Trophoblast cell (in vitro differentiated cells and primary cell): ENCODE measurements at regions not wholly inside any gene's neighbourhood (a gene's known extent, or its start where the extent isn't known, plus 50 kb on each side); places are given as distances from the start of the nearest gene placed in this dataset.

Source experiments
- DNase-seq, 2 donors: peaks; one replicate each; pipeline ENCODE4 v3.0.0-alpha.2; 2016
- H2AFZ ChIP-seq: 2 replicates; pipeline ENCODE4 v1.6.1; 2013; ENCODE audit warnings: low read length, moderate library complexity, mild to moderate bottlenecking; ENCODE audit not compliant: insufficient read depth, poor library complexity
- H2AK5ac ChIP-seq: 2 replicates; pipeline ENCODE4 v1.6.1; 2013; ENCODE audit warnings: mild to moderate bottlenecking, low read length
- H2BK120ac ChIP-seq: 2 replicates; pipeline ENCODE4 v1.6.1; 2013; ENCODE audit warnings: low read length, mild to moderate bottlenecking, moderate library complexity; ENCODE audit not compliant: insufficient read depth, poor library complexity
- H2BK12ac ChIP-seq: 2 replicates; pipeline ENCODE4 v1.6.1; 2013; ENCODE audit warnings: mild to moderate bottlenecking, low read length, moderate library complexity
- H2BK5ac ChIP-seq: 2 replicates; pipeline ENCODE4 v1.6.1; 2013; ENCODE audit warnings: low read length, low read depth, moderate library complexity, mild to moderate bottlenecking; ENCODE audit not compliant: poor library complexity
- H3K14ac ChIP-seq: 2 replicates; pipeline ENCODE4 v1.6.1; 2013; ENCODE audit warnings: mild to moderate bottlenecking, low read length
- H3K18ac ChIP-seq: 2 replicates; pipeline ENCODE4 v1.6.1; 2013; ENCODE audit warnings: mild to moderate bottlenecking, low read length
- H3K23ac ChIP-seq: 2 replicates; pipeline ENCODE4 v1.6.1; 2013; ENCODE audit warnings: low read length
- H3K27ac ChIP-seq: 2 replicates; pipeline ENCODE4 v1.5.1; 2013; ENCODE audit warnings: low read depth, mild to moderate bottlenecking, inconsistent platforms, low read length, moderate library complexity
- H3K27me3 ChIP-seq: 2 replicates; pipeline ENCODE4 v1.6.1; 2013; ENCODE audit warnings: inconsistent platforms, mild to moderate bottlenecking, low read length, moderate library complexity; ENCODE audit not compliant: insufficient read depth
- H3K36me3 ChIP-seq, 2 experiments: 1 replicate in 1 of 2; 2 replicates in 1 of 2; pipeline ENCODE4 v1.6.1; 2013; ENCODE audit warnings: low read length in 2 of 2, mild to moderate bottlenecking in 2 of 2, moderate library complexity in 1 of 2; ENCODE audit not compliant: insufficient read depth in 2 of 2, control insufficient read depth in 1 of 2
- H3K4ac ChIP-seq: 2 replicates; pipeline ENCODE4 v1.6.1; 2013; ENCODE audit warnings: low read depth, mild to moderate bottlenecking, low read length, moderate library complexity
- H3K4me1 ChIP-seq, 2 experiments: 1 replicate in 1 of 2; 2 replicates in 1 of 2; pipeline ENCODE4 v1.6.1; 2013; ENCODE audit warnings: low read length in 2 of 2, mild to moderate bottlenecking in 2 of 2, moderate library complexity in 1 of 2; ENCODE audit not compliant: insufficient read depth in 2 of 2, control insufficient read depth in 1 of 2
- H3K4me2 ChIP-seq: 2 replicates; pipeline ENCODE4 v1.6.1; 2013; ENCODE audit warnings: inconsistent platforms, mild to moderate bottlenecking, low read length, moderate library complexity
- H3K4me3 ChIP-seq: 2 replicates; pipeline ENCODE4 v1.5.1; 2013; ENCODE audit warnings: mild to moderate bottlenecking, low read depth, low read length, inconsistent platforms
- H3K79me1 ChIP-seq: one replicate; pipeline ENCODE4 v1.6.1; 2013; ENCODE audit warnings: low read length
- H3K79me2 ChIP-seq: 2 replicates; pipeline ENCODE4 v1.6.1; 2013; ENCODE audit warnings: low read length, mild to moderate bottlenecking; ENCODE audit not compliant: control insufficient read depth, insufficient read depth, poor library complexity
- H3K9ac ChIP-seq: 2 replicates; pipeline ENCODE4 v1.6.1; 2013; ENCODE audit warnings: mild to moderate bottlenecking, low read length
- H3K9me3 ChIP-seq: 2 replicates; pipeline ENCODE4 v1.6.1; 2013; ENCODE audit warnings: low read depth, mild to moderate bottlenecking, control low read depth, inconsistent platforms, low read length; ENCODE audit not compliant: insufficient read depth
- H4K12ac ChIP-seq: 2 replicates; pipeline ENCODE4 v1.6.1; 2013; ENCODE audit warnings: low read depth, mild to moderate bottlenecking, low read length, moderate library complexity
- H4K8ac ChIP-seq: 2 replicates; pipeline ENCODE4 v1.6.1; 2013; ENCODE audit warnings: low read depth, mild to moderate bottlenecking, low read length, moderate library complexity
- H4K91ac ChIP-seq: one replicate; pipeline ENCODE4 v1.6.1; 2013; ENCODE audit warnings: low read depth, mild to moderate bottlenecking, low read length, moderate library complexity
- whole genome bisulfite sequencing: extraction: QIAGEN DNeasy Blood & Tissue Kit; methylation state at CpG from one replicate; pipeline ENCODE4 v1.1.7; 2013; ENCODE audit warnings: missing lambda C conversion rate; ENCODE audit not compliant: insufficient read length, insufficient coverage; ENCODE audit errors: extremely low coverage; 5-methylcytosine and 5-hydroxymethylcytosine counted together

GRCh38 chr5:24849210-24849609 is 204.4 kb upstream of the CDH10 start:
- H3K9ac ChIP-seq, result no peak overlapping the region
- H3K27ac ChIP-seq, result no peak overlapping the region
- no peak overlapping the region for H4K8ac ChIP-seq
- no CpG with 5 or more reads among the region's 1 CpG for WGBS
- H3K4ac ChIP-seq, result no peak overlapping the region
- no peaks in the 10 kb centered on the region for H3K36me3 ChIP-seq
- no peak overlapping the region for H3K14ac ChIP-seq
- H3K79me2 ChIP-seq, result no peaks in the 10 kb centered on the region
- H3K23ac ChIP-seq, result no peak overlapping the region
- H3K4me1 ChIP-seq, result no peaks in the 10 kb centered on the region
- H3K4me3 ChIP-seq, result no peak overlapping the region
- H2AFZ ChIP-seq, result no peak overlapping the region
- no peak for DNase-seq
- no peaks in the 10 kb centered on the region for H3K9me3 ChIP-seq
- no peak overlapping the region for H2BK120ac ChIP-seq
- H2BK12ac ChIP-seq, result no peak overlapping the region
- no peak overlapping the region for H4K12ac ChIP-seq
- no peak overlapping the region for H3K18ac ChIP-seq
- H3K27me3 ChIP-seq, result no peaks in the 10 kb centered on the region
- H4K91ac ChIP-seq, result no peak overlapping the region
- H2BK5ac ChIP-seq, result no peak overlapping the region
- no peak overlapping the region for H3K4me2 ChIP-seq
- no peaks in the 10 kb centered on the region for H3K79me1 ChIP-seq
- H2AK5ac ChIP-seq, result no peak overlapping the region

GRCh38 chr5:24831989-24832388 is 187.2 kb upstream of the CDH10 start:
- no peaks in the 10 kb centered on the region for H3K79me1 ChIP-seq
- no peak overlapping the region for H2BK5ac ChIP-seq
- no peak overlapping the region for H2AFZ ChIP-seq
- H4K12ac ChIP-seq, result no peak overlapping the region
- no peaks in the 10 kb centered on the region for H3K79me2 ChIP-seq
- no peak overlapping the region for H4K8ac ChIP-seq
- no peak overlapping the region for H3K4ac ChIP-seq
- no peak overlapping the region for H3K4me3 ChIP-seq
- no peaks in the 10 kb centered on the region for H3K9me3 ChIP-seq
- H3K4me1 ChIP-seq, result no peaks in the 10 kb centered on the region
- no peak overlapping the region for H4K91ac ChIP-seq
- no peak overlapping the region for H3K4me2 ChIP-seq
- DNase-seq, result peak in 1 of 2 donors; percentile 21
- no peak overlapping the region for H2AK5ac ChIP-seq
- no CpG with 5 or more reads among the region's 5 CpGs for WGBS
- H3K14ac ChIP-seq, result no peak overlapping the region
- H2BK12ac ChIP-seq, result no peak overlapping the region
- H3K9ac ChIP-seq, result no peak overlapping the region
- H3K27me3 ChIP-seq, result no peaks in the 10 kb centered on the region
- no peak overlapping the region for H2BK120ac ChIP-seq
- H3K23ac ChIP-seq, result no peak overlapping the region
- no peaks in the 10 kb centered on the region for H3K36me3 ChIP-seq
- H3K27ac ChIP-seq, result no peak overlapping the region
- no peak overlapping the region for H3K18ac ChIP-seq

GRCh38 chr5:24823625-24824024 is 178.8 kb upstream of the CDH10 start:
- H3K23ac ChIP-seq, result no peak overlapping the region
- no peak overlapping the region for H4K91ac ChIP-seq
- no CpG with 5 or more reads among the region's 1 CpG for WGBS
- no peak overlapping the region for H3K18ac ChIP-seq
- H2BK12ac ChIP-seq, result no peak overlapping the region
- no peak overlapping the region for H2AK5ac ChIP-seq
- H3K9me3 ChIP-seq, result no peaks in the 10 kb centered on the region
- no peak overlapping the region for H3K27ac ChIP-seq
- H3K27me3 ChIP-seq, result no peaks in the 10 kb centered on the region
- peaks cover 0 to 5% of the 10 kb centered on the region in 2 experiments for H3K4me1 ChIP-seq
- H3K79me1 ChIP-seq, result no peaks in the 10 kb centered on the region
- DNase-seq, result peak; percentile 22 to 65
- no peak overlapping the region for H2AFZ ChIP-seq
- H3K4me3 ChIP-seq, result no peak overlapping the region
- H4K12ac ChIP-seq, result no peak overlapping the region
- no peak overlapping the region for H2BK120ac ChIP-seq
- H3K79me2 ChIP-seq, result no peaks in the 10 kb centered on the region
- no peak overlapping the region for H3K14ac ChIP-seq
- no peaks in the 10 kb centered on the region for H3K36me3 ChIP-seq
- no peak overlapping the region for H2BK5ac ChIP-seq
- no peak overlapping the region for H3K9ac ChIP-seq
- no peak overlapping the region for H3K4me2 ChIP-seq
- H4K8ac ChIP-seq, result no peak overlapping the region
- H3K4ac ChIP-seq, result no peak overlapping the region

- Histone ChIP-seq H3K9ac (no peak overlapping the region), H4K12ac (no peak overlapping the region), H3K4me2 (no peak overlapping the region), H2BK120ac (no peak overlapping the region), H3K23ac (no peak overlapping the region), H3K79me2 (no peaks in the 10 kb centered on the region), H3K18ac (no peak overlapping the region), H2AFZ (no peak overlapping the region), H4K91ac (no peak overlapping the region), H3K36me3 (no peaks in the 10 kb centered on the region), H3K4ac (no peak overlapping the region), H3K4me1 (peaks cover 0 to 5% of the 10 kb centered on the region in 2 experiments), H3K4me3 (no peak overlapping the region), H2AK5ac (no peak overlapping the region), H4K8ac (no peak overlapping the region), H2BK5ac (no peak overlapping the region), H3K27me3 (no peaks in the 10 kb centered on the region), H3K9me3 (no peaks in the 10 kb centered on the region), H3K14ac (no peak overlapping the region), H3K27ac (no peak overlapping the region), H3K79me1 (no peaks in the 10 kb centered on the region), H2BK12ac (no peak overlapping the region)
- DNase-seq, result no peak
- WGBS, result no CpG with 5 or more reads among the region's 2 CpGs
Measured at GRCh38 chr5:24819841-24820240, 175.1 kb upstream of the CDH10 start.
